HG03520 (cell line): ENCODE measurements at regions not wholly inside any gene's neighbourhood (a gene's known extent, or its start where the extent isn't known, plus 50 kb on each side); places are given as distances from the start of the nearest gene placed in this dataset.

Experiments used
- ATAC-seq: cut with Tn5 transposase; IDR thresholded peaks from one replicate; pipeline ENCODE4 v1.9.1; 2021; ENCODE audit warnings: mild to moderate bottlenecking, moderate library complexity; ENCODE audit not compliant: unreplicated experiment

DNA sequence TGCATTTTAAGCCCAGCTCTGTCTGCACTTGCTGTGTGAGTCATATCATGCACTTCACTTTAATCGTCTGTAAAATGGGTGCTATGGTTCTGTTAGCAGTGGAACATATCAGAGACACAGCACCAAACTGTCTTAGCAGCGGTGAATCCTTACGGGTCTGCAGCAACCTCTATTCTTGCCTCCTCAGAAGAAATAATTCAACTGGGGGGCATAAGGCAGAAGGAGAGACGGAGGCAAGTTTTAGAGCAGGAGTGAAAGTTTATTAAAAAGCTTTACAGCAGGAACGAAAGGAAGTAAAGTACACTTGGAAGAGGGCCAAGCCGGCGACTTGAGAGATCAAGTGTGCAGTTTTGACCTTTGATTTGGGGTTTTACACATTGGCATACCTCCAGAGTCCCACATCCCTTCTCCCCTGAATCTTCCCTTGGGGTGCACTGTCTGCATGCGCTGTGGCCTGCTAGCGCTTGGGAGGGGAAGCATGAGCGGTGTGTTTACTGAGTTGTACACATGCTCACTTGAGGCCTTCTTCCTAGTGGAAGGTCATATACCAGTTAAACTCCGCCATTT, 109.8 kb downstream of the DDX1 start:
- ATAC-seq = no peak

DNA sequence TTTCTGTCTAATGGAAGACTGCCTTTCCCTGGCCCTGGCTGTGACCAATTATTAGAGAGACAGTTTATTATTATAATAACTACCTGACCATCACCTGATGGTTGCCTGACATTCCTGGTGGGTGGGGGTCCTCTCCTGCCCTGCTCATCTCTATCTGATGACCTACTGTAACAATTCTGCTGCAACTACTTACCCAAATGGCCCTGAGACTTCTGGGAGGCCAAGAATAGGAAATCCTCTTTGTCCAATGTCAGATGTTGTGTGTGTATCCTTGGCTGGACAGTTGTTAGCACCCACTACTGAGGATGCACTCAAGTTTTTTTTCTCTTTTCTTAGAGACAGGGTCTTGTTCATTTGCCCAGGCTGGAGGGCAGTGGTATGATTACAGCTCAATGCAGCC, 110.3 kb downstream of the DDX1 start:
- no peak for ATAC-seq

DNA sequence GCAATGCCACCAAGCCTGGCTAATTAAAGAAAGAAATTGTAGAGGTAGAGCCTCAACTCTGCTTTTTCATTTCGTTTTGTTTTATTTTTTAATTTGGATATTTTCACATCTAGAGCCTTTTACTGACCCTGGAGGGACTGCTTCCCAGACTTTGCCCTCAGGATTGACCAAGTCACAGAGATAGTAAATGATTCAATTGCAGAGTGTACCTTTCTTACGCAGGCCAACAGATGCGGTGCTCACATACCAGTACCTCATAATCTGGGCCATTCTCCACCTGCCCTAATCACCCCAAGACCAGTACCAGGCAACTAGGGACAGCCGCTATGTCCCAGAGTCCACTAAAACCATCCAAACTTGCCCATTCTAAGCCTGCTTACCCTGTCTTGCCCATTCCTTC, 110.8 kb downstream of the DDX1 start:
- ATAC-seq = no peak

DNA sequence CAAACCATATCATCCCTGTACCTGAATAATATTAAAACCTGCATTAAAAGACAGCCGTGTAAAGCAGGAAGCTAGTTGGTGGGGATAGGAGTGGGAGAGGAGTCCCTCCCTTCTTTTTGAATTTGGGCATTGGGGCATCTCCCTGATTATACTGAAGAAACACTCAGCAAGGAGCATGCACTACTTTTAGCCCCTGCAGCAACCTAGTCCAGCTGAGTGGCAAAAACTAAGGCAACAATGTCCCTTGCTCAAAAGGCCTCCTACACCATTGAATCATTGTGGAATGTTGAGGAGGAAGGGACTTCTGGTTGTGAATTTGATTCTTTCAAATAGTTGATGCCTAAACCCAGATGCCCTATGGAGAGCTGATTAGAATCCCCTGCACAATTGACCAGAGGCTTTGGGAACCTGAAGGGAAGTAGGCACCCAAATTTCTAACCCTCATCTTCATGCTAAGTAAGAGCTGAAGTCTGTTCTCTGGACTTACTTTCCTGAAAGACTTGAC, 111.7 kb downstream of the DDX1 start:
- no peak for ATAC-seq

DNA sequence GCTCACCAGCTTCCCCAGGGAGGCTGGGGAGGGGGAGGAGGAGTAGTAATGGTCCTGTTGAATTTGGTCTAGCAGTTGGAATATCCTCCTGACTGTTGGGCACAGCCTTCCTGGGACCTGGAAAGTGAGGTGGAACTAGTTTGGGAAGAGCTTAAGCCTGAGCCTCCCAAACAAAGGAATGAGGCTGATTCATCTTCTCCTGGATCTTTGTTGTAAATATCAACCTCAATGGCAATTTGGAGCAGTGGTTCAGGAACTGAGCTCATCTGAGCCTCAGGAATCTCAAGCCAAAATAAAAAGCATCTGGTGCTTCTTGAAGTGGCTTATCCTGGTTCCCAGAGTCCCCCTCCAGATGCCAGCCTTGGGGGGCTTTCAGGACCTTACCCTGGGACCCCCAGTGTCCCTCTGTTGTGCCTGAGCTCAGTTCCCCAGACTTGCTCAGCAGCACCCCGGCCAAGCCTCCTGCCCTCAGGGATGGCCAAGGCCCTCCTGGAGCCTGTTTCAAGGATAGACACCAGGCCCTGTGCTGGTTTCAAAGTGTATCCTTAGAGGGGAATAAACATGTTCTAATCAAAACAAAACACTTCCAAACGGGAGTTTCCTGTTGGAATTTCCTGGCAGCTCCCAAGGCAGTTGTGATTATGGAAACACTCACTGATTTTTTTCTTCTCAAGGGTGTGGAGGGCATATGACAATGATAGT, 112.6 kb downstream of the DDX1 start:
- no peak for ATAC-seq

DNA sequence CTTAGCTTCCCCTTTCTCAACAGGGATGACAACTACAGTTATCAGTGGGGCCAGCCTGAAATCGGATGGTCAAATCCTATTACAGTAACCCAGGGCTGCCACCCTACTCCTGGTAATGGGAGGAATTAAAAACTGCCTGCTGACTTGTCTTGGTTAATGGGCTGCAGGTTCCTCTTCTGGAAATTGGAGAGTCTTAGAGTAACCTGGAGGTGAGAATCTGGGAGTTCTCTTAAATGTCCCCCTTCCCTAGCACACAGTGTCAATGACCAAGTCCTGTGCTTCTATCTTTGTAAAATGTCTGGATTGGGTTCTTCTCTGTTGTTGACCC, 113.1 kb downstream of the DDX1 start:
- ATAC-seq = no peak

DNA sequence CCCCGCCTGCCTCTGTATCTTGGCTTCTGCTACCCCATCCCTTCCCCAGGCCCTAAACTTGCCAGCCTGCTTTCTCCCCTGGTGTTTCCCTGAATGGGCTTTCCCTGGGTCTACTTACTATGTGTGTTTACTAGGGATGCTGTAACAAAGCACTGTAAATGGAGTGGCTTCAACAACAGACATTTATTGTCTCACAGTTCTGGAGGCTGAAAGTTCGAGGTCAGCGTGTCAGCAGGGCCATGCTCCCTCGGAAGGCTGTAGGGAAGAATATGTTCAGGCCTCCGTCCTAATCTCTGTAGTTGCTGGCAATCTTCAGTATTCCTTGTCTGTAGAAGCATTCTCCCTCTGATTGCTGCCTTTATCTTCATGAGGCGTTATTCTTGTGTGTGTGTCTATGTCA, 113.6 kb downstream of the DDX1 start:
- ATAC-seq = no peak

DNA sequence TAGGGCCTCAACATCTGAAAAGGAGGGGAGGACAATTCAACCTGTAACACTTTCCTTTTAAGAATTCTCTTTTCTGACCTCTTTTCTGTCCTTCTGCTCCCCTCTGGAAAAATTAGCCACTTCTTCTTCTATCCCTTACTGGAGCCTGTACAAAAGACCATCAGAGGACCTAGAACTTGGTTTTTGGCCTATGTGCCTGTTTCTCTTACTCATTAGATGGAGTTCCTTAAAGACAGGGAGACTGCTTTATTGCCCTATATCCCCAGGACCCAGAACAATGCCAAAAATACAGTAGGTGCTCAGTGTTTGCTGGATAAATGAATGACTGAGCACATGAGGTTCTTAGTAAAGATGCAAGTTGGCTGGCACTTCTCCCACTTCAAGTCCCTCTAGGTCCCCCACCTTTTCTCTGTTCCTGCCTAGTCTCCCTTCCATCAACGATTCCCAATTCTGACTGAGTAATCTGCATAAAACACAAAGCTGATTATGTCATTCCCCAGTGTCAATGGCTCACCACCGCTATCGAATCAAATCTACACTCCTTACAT, 114.2 kb downstream of the DDX1 start:
- ATAC-seq = no peak

DNA sequence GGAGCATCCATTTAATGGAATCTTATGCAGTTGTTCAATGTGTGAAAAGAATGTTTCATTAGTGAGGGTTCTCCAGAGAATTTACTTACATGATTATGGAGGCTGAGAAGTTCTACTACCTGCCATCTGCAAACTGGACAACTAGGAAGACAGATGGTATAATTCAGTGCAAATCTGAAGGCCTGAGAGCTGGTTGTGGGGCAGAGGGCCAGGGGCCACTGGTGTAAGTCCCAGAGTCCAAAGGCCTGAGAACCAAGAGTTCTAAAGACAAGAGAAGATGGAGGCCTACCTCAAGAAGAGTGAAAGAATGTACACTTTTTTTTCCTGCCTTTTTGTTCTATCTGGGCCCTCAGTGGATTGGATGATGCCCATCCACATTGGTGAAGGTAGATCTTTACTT, 114.8 kb downstream of the DDX1 start:
- no peak for ATAC-seq

DNA sequence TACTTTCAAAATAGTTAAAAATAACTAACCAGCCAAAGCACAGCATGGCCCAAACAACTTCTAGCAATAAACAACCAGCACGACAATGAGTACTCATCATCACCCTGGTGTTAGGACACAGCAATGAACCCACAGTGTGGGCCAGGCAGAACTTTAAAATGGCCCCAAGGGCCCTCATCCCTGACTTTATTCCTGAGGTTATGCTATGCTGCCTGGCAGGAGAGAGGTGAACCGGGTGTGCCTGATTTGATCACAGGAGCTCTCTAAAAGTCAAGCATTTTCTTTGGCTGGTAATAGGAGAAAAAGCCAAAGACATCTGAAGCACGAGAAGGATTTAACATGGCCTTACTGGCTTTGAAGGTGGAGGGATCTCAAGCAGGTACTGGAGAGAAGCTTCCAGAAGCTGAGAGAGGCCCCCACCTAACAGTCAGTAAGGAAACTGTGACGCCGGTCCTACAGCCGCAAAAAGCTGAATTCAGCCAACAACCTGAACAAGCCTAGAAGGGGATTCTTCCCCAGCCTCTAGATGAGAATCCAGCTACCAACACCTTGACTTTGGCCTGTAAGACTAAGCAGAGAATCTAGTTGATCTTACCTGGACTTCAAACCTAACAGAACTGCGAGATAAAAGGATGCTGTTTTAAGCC, 115.4 kb downstream of the DDX1 start:
- no peak for ATAC-seq

DNA sequence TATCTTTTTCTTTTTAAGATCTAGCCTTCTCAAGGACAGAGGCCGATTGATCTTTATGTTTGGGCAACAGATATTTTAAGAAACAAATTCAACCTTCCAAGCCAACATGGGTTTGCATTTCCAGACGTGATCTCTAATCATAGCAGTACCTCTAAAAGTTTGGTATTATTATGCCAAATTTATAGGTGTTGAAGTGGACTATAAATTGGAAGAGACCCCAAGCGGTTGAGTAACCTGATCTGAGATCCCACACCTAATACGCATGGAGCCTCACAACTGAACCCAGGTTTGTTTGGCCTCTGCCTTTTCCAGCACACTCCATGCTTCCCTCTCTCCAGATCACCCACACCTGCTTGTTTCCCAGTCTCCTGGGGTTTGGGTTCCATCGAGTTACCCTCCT, 116.5 kb downstream of the DDX1 start:
- ATAC-seq = no peak

DNA sequence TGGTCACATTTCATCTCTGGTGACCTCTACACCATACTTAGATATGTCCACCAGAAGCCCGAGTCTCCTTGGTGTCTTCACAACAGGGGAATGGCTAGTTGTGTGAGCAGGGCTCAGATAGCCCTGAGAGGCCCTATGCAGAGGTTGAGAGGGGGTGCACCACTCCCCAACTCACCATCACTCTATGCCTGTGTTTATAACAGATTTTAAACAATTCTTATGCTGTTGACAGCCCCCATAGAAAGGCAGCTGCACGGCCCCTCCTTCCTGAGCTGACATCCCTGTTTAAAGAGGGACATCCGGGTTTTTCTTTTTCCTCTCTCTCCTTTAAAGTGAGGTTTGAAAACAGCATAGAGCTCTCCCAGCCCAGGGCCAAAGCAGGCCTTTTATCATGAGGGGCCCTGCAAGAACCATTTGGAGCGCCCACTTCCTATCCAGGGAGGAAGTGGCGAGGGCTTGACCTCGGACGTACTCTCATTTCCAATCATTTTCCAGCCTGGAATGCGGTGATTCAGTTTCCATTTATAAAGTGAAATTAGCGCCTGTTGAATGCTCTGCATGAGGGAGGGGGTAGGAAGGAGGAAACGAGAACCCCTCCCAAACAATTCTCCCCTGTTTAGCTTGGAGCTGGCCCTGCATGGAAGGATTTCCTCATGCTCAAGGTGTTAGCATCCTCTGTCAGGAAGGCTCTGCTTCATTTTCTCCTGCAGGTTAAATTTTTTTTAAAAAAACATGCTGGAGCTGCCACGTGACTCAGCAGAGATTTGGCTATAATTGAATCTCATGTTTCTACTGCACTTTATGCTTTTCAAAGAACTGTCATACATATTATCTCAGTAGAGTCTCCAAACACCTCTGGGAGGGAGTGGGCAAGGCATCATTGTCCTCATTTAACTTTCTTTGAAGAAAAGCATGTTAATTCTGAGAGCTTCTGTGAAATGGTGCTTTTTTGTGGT, 117.5 kb downstream of the DDX1 start:
- no peak for ATAC-seq

DNA sequence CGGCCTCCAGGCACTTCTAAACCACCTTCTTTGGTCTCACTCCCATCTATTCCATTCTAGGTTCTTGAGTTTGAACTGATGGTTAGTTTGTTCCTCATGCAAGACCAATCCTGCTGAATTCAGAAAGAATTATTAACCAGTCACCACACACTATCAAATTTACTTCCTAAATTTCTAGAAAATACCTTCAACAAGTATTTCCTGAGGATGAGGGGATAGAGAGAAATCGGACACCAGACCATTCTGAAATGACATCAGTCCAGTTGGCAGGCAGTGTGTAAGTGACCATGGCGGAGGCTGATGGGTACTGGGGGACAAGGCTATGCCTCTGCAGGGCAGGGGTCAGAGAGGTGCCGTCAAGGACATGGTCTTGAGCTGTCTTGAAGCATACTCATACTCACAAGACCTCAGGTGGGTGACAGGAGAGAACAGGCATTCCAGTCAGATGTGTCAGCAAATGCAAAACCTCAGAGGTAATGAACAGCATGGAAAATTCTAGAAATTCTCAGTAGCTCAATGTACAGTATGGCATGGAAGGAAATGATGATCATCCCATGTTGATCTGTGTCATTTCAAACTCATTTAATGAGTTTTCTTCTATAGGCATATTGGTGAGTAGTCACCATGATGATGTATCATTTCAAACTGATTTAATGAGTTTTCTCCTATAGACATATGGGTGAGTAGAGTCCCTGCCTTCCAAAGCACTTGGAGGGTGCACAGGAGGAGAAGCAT, 119.6 kb downstream of the DDX1 start:
- no peak for ATAC-seq

DNA sequence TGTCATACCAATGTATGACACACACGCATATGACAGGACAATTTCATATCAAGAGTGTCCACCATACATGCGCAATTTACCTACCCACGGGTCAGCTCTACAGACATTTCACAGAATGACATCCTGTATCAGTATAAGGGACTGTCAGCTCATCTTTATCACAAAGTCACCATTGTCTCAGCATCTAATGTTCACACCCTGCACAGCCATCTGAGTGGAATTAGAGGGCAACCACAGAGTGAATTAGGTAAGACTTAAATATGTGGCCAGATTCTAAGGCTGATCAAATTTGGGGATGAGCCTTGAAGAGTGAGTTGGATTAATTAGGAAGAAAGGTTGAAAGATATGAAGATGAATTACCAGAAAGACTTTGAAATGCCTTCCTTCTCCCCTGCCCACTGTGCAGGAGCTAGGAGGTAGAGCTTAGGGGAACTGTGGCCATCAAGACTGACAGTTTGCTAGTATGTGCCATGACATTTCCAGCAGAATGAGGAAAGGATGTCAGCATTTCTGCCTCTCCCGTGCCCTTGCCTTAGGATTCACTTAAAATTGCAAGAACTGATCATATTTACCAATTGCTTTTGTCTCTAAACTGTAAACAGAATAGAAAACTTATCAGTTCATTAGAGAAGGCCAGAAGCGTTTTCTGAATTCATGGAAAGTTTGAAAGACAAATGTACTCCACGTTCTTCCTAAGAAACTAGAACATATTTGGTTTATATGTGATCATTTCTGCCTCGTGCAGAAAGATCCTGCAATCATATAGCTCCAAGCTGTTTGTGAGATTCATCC, 121.1 kb downstream of the DDX1 start:
- no peak for ATAC-seq

DNA sequence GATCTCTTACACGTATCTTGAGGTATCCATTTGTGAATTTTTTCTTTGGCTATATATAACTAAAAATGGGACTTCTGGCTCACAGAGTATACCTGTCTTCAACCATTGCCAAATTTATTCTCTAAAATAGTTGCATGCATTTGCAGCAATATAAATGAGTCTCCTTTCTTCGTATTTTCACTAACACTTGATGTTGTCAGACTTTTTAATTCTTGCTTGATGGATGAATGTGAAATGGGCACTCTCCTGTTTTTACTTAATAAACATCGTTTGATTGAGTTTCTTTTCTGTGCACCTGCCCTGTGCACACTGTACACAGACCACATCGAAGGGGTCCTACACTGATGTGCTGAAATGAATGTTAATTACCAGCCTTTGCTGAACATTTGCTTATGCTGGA, 121.8 kb downstream of the DDX1 start:
- no peak for ATAC-seq

DNA sequence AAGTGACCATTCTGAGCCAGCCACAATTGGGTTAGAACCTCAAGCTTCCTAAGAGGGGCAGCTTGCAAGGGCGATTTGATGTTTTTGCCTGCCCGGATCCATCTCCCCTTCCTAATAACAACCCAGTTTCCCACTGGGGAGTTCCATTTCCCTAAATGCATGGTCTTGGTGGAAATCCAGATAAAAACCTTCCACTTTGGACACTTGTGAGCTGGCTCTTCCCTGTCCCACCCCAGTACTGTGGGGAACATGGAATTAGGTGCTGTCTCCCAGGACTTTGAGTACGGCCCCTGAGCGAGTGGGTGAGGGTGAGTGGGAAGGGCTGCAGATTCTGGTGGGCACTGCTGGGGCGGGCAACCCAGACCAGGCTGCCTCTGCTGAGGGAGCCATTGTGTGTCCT, 122.3 kb downstream of the DDX1 start:
- ATAC-seq = no peak

DNA sequence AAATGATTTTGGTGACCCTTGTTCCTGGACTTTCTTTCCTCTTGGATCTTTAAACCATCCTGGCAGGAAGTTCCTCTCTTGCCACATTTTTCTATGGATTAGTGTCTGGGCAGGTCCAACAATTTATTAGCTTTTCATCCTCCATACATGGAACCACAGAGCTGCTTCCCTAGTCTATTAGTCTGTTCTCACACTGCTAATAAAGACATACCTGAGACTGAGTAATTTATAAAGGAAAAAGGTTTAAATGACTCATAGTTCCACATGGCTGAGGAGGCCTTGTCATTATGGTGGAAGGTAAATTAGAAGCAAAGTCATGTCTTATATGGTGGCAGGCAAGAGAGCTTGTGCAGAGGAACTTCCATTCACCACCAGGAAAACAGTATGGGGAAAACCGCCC, 122.9 kb downstream of the DDX1 start:
- ATAC-seq = no peak

DNA sequence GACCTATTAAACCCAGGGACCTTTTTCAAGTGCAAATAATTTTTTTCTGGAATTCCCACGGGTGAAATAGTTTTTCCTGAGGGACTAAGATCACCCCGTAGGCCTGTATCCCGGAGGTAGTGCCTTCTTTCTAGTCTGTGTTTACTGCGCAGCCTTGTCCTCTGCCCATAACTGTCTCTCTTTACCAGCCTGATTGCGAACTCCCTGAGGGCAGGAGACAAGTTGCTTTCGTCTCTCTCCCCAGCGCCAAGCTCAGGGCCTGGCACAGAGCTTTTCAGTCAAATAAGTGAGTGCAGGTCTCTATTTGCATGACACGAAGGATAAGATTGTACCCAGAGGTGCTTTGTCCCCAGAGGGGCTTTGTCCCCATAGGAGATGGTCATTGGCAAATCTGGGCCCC, 123.9 kb downstream of the DDX1 start:
- ATAC-seq = no peak

DNA sequence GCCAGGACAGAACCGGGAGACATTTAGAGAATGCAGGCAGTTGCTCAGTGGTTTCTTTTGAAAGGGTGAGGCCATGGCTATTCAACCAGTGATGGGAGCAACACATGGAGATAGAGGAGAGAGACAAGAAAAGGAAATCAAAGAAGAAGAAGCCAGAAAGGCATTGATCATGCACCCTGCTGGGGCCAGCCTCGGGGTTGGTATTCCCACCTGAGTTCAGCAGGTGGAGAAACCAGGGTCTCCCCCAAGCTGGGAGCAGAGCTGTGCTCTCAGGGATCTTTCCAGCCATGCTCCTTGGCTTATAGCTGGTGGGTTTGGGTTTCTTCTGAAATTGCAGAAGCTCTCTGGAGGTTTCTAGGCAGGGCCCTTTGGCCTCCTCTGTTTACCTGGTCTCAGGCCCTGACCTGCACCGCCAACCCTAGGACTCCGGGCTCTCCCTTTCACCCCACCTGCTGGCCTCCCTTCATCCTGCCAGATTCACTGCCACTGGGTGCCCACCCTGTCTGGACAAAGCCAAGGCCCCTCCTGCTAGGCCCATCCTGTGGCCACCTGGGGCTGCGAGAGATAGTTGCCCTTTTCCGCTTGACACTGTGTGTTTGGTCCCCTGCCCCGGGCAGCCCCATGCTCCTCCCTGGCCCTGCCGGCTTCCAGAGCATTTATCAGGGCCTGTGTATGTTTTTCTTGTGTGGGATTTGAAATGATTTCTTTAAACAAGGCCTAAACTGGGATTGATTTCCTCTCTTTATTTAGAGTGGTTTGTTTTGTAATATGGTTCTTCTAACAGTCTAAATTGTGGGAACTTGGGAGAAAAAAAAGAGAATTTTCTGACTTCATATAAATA, 126.7 kb downstream of the DDX1 start:
- ATAC-seq = no peak
